HCT116 (cell line): ENCODE measurements at regions not wholly inside any gene's neighbourhood (a gene's known extent, or its start where the extent isn't known, plus 50 kb on each side); places are given as distances from the start of the nearest gene placed in this dataset.

Experiments used
- ATAC-seq: fragments of 200-7000 bp; cut with Tn5 transposase; 2 replicates; pipeline ENCODE4 v1.9.1; 2020; ENCODE audit warnings: mild to moderate bottlenecking, moderate library complexity
- BruUV-seq: library from RNA; stranded (reverse); fragments of 400-500 nt; replicated peaks from 2 replicates; lab custom pipeline; 2021; lab: Mats Ljungman, UMichigan
- CTCF ChIA-PET: fragments of 300-600 bp; sonication (Branson Sonifier 250); formaldehyde crosslinking; loops from one replicate; lab custom pipeline; 2021; ENCODE audit warnings: antibody characterized with exemption; lab: Charles Lee
- POLR2A ChIA-PET: fragments of 300-600, 350-600 bp; sonication (Branson Sonifier 250); formaldehyde crosslinking; loops from one replicate; lab custom pipeline; 2021; ENCODE audit warnings: antibody characterized with exemption; lab: Charles Lee
- RAD21 ChIA-PET, 2 experiments: fragments of 300-600 bp; sonication (Branson Sonifier 250); formaldehyde crosslinking; loops; one replicate each; lab custom pipeline; 2023; ENCODE audit warnings: low total read pairs in 2 of 2; ENCODE audit not compliant: uncharacterized antibody in 2 of 2, unreplicated experiment in 2 of 2, low non-redundant PET in 1 of 2; lab: Charles Lee
- DNase-seq: peaks from one replicate; pipeline ENCODE4 v3.0.0-alpha.2; 2010; ENCODE audit warnings: low read depth, low spot score
- H2AFZ ChIP-seq: fragments of 200-600 bp; shearing (Covaris generic), sonication (generic); 2 replicates; pipeline ENCODE4 v1.6.1; 2017; ENCODE audit warnings: low read depth, mixed run types, mixed read lengths, antibody characterized with exemption, low read length; ENCODE audit not compliant: poor library complexity, severe bottlenecking
- H3K27ac ChIP-seq: 2 replicates; pipeline ENCODE4 v1.5.1; 2012; ENCODE audit warnings: low read depth, low read length
- H3K27me3 ChIP-seq: fragments of 200-600 bp; sonication (generic); 2 replicates; pipeline ENCODE4 v1.6.1; 2016; ENCODE audit warnings: mixed run types, low read length, mixed read lengths; ENCODE audit not compliant: insufficient read depth
- H3K36me3 ChIP-seq, 2 experiments: fragments of 200-500 bp in 1 of 2; fragments of 200-600 bp in 1 of 2; sonication (Bioruptor generic) in 1 of 2; sonication (generic) in 1 of 2; 2 replicates each; pipeline versions ENCODE4 v1.5.1 to v1.6.1; 2014 to 2016; ENCODE audit warnings: low read length in 2 of 2, inconsistent platforms in 1 of 2, mixed read lengths in 1 of 2, mixed run types in 1 of 2; ENCODE audit not compliant: insufficient read depth in 2 of 2, control insufficient read depth in 1 of 2
- H3K4me1 ChIP-seq, 2 experiments: fragments of 200-600 bp in 1 of 2; sonication (generic) in 1 of 2; 2 replicates each; pipeline versions ENCODE4 v1.5.1 to v1.6.1; 2012 to 2017; ENCODE audit warnings: low read length in 2 of 2, inconsistent platforms in 1 of 2, mild to moderate bottlenecking in 1 of 2, mixed read lengths in 1 of 2, mixed run types in 1 of 2, moderate library complexity in 1 of 2; ENCODE audit not compliant: insufficient read depth in 2 of 2, control insufficient read depth in 1 of 2
- H3K4me2 ChIP-seq: fragments of 200-600 bp; sonication (generic); 2 replicates; pipeline ENCODE4 v1.6.1; 2017; ENCODE audit warnings: mixed run types, low read length, mixed read lengths
- H3K4me3 ChIP-seq, 2 experiments: fragments of 200-600 bp in 1 of 2; sonication (generic) in 1 of 2; replicated peaks in 1 of 2; 2 replicates each; pipeline ENCODE4 v1.5.1; 2011 to 2016; ENCODE audit warnings: low read length in 2 of 2, control low read depth in 1 of 2, low read depth in 1 of 2, mild to moderate bottlenecking in 1 of 2, mixed read lengths in 1 of 2, mixed run types in 1 of 2
- H3K79me2 ChIP-seq: fragments of 200-600 bp; sonication (generic); 2 replicates; pipeline ENCODE4 v1.6.1; 2017; ENCODE audit warnings: mild to moderate bottlenecking, mixed run types, low read length, moderate library complexity, mixed read lengths; ENCODE audit not compliant: insufficient read depth
- H3K9ac ChIP-seq: fragments of 200-600 bp; sonication (generic); 2 replicates; pipeline ENCODE4 v1.6.1; 2016; ENCODE audit warnings: low read length, mixed read lengths
- H3K9me2 ChIP-seq: fragments of 200-600 bp; sonication (generic), shearing (Covaris generic); 2 replicates; pipeline ENCODE4 v1.6.1; 2017; ENCODE audit warnings: mixed run types, mild to moderate bottlenecking, moderate library complexity; ENCODE audit not compliant: insufficient read depth
- H3K9me3 ChIP-seq, 2 experiments: fragments of 200-500 bp in 1 of 2; fragments of 200-600 bp in 1 of 2; sonication (Bioruptor generic) in 1 of 2; sonication (generic) in 1 of 2; 2 replicates each; pipeline ENCODE4 v1.6.1; 2014 to 2017; ENCODE audit warnings: low read length in 2 of 2, mixed read lengths in 2 of 2, inconsistent platforms in 1 of 2, low read depth in 1 of 2, mild to moderate bottlenecking in 1 of 2, mixed run types in 1 of 2, moderate library complexity in 1 of 2; ENCODE audit not compliant: control insufficient read depth in 1 of 2, insufficient read depth in 1 of 2
- H4K20me1 ChIP-seq: fragments of 200-600 bp; sonication (generic), shearing (Covaris generic); 2 replicates; pipeline ENCODE4 v1.6.1; 2017; ENCODE audit warnings: mixed run types, mild to moderate bottlenecking, moderate library complexity; ENCODE audit not compliant: insufficient read depth
- CBX3 ChIP-seq: IDR thresholded peaks from 2 replicates; pipeline ENCODE4 v1.6.1; 2012; ENCODE audit warnings: low read depth
- EZH2 ChIP-seq: fragments of 200-600 bp; sonication (generic); IDR thresholded peaks from 2 replicates; pipeline ENCODE4 v1.6.1; 2017; ENCODE audit warnings: antibody characterized with exemption, mixed run types
- EZH2phosphoT487 ChIP-seq: fragments of 200-600 bp; IDR thresholded peaks from 2 replicates; pipeline ENCODE4 v1.6.1; 2018; ENCODE audit warnings: antibody characterized with exemption, borderline replicate concordance
- JUND ChIP-seq: IDR thresholded peaks from 2 replicates; pipeline ENCODE4 v1.6.1; 2012
- POLR2AphosphoS5 ChIP-seq: IDR thresholded peaks from 2 replicates; pipeline ENCODE4 v1.6.1; 2011; ENCODE audit warnings: mild to moderate bottlenecking, low read depth, low read length, moderate library complexity
- SP1 ChIP-seq: IDR thresholded peaks from 2 replicates; pipeline ENCODE4 v1.6.1; 2012; ENCODE audit warnings: low read depth
- TCF7L2 ChIP-seq: IDR thresholded peaks from 2 replicates; pipeline ENCODE4 v1.7.0; 2011; ENCODE audit warnings: borderline replicate concordance, inconsistent platforms; ENCODE audit not compliant: insufficient read depth, insufficient read length; ENCODE audit errors: extremely low read depth
- ZFX ChIP-seq: fragments of 450-650 bp; IDR thresholded peaks from 2 replicates; pipeline ENCODE4 v1.6.1; 2017
- ZNF274 ChIP-seq: fragments of 200-500 bp; sonication (Bioruptor generic); IDR thresholded peaks from 2 replicates; pipeline ENCODE4 v1.6.1; 2014; ENCODE audit warnings: mild to moderate bottlenecking, low read depth, low read length, inconsistent platforms
- intact Hi-C: fragments of 100-400 bp; cut with micrococcal nuclease; formaldehyde crosslinking; loops from 2 replicates; pipeline ENCODE4 v1.10.0; 2022
- TF ChIP-seq, protein P1 (sequence below): IDR thresholded peaks from 2 replicates; pipeline ENCODE4 v1.6.1; 2012
- TF ChIP-seq, protein P2 (sequence below), 3 experiments: fragments of 200-600 bp in 1 of 3; sonication (generic) in 1 of 3; IDR thresholded peaks in 2 of 3; conservative IDR thresholded peaks in 1 of 3; 2 replicates each; pipeline ENCODE4 v1.5.1; 2012 to 2017; ENCODE audit warnings: low read depth in 2 of 3, low read length in 2 of 3, antibody characterized with exemption in 1 of 3, borderline replicate concordance in 1 of 3, control low read depth in 1 of 3, mild to moderate bottlenecking in 1 of 3, mixed read lengths in 1 of 3, mixed run types in 1 of 3, moderate library complexity in 1 of 3; ENCODE audit not compliant: insufficient read depth in 1 of 3
- TF ChIP-seq, protein P3 (sequence below): IDR thresholded peaks from 2 replicates; pipeline ENCODE4 v1.6.1; 2012
- TF ChIP-seq, protein P4 (sequence below): IDR thresholded peaks from 2 replicates; pipeline ENCODE4 v1.6.1; 2011; ENCODE audit warnings: mild to moderate bottlenecking, low read length, moderate library complexity; ENCODE audit not compliant: insufficient replicate concordance; ENCODE audit errors: extremely low read depth
- TF ChIP-seq, protein P5 (sequence below): IDR thresholded peaks from 2 replicates; pipeline ENCODE4 v1.6.1; 2012; ENCODE audit warnings: low read depth

DNA sequence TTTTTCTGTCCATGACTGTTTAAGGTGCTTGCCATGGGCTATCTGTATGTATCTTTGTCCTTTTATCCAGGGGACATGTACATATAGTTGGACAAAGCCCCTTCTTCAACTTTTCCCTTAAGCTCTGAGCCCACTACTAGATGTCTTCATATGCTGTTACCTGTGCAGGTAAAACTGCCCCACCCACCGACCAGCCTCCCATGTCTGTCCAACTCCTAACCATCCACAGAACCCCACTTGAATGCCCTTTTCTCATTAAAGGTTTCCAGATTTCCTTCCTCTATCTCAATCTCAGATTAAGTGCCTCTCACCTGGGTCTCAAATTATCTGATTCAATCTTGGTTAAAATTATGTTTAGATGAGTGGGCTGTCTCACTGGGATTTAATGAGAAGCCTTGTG lies 136.3 kb downstream of the RNASET2 start:
- no peaks in the 10 kb centered on the region for H3K79me2 ChIP-seq
- intact Hi-C loops: no loop called here
- H3K36me3 ChIP-seq: no peaks in the 10 kb centered on the region
- no peak overlapping the region for H3K4me3 ChIP-seq
- H3K27me3 ChIP-seq: no peaks in the 10 kb centered on the region
- BruUV-seq: no TSS peak
- no peak overlapping the region for H3K9ac ChIP-seq
- DNase-seq: no peak
- no peaks in the 10 kb centered on the region for H3K9me3 ChIP-seq
- ChIA-PET RAD21 (no interaction called here), POLR2A (no interaction called here)
- H4K20me1 ChIP-seq: no peaks in the 10 kb centered on the region
- H2AFZ ChIP-seq: no peak overlapping the region
- TF ChIP-seq SP1 (no peak), EZH2phosphoT487 (no peak), JUND (no peak), ZFX (no peak), TCF7L2 (no peak), CBX3 (no peak), POLR2AphosphoS5 (no peak), EZH2 (no peak), ZNF274 (no peak)
- TF ChIP-seq, protein P1, sequence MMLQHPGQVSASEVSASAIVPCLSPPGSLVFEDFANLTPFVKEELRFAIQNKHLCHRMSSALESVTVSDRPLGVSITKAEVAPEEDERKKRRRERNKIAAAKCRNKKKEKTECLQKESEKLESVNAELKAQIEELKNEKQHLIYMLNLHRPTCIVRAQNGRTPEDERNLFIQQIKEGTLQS: no peak
- TF ChIP-seq, protein P2, sequence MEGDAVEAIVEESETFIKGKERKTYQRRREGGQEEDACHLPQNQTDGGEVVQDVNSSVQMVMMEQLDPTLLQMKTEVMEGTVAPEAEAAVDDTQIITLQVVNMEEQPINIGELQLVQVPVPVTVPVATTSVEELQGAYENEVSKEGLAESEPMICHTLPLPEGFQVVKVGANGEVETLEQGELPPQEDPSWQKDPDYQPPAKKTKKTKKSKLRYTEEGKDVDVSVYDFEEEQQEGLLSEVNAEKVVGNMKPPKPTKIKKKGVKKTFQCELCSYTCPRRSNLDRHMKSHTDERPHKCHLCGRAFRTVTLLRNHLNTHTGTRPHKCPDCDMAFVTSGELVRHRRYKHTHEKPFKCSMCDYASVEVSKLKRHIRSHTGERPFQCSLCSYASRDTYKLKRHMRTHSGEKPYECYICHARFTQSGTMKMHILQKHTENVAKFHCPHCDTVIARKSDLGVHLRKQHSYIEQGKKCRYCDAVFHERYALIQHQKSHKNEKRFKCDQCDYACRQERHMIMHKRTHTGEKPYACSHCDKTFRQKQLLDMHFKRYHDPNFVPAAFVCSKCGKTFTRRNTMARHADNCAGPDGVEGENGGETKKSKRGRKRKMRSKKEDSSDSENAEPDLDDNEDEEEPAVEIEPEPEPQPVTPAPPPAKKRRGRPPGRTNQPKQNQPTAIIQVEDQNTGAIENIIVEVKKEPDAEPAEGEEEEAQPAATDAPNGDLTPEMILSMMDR (IDR thresholded peaks at IDR 0.05 in 2 of 3, conservative IDR thresholded peaks at IDR 0.05 in 1 of 3; ENCODE audit: borderline replicate concordance in 1 of 3, insufficient read depth in 1 of 3, low read depth in 2 of 3, low read length in 2 of 3): no peak
- TF ChIP-seq, protein P3, sequence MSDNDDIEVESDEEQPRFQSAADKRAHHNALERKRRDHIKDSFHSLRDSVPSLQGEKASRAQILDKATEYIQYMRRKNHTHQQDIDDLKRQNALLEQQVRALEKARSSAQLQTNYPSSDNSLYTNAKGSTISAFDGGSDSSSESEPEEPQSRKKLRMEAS: no peak
- TF ChIP-seq, protein P4, sequence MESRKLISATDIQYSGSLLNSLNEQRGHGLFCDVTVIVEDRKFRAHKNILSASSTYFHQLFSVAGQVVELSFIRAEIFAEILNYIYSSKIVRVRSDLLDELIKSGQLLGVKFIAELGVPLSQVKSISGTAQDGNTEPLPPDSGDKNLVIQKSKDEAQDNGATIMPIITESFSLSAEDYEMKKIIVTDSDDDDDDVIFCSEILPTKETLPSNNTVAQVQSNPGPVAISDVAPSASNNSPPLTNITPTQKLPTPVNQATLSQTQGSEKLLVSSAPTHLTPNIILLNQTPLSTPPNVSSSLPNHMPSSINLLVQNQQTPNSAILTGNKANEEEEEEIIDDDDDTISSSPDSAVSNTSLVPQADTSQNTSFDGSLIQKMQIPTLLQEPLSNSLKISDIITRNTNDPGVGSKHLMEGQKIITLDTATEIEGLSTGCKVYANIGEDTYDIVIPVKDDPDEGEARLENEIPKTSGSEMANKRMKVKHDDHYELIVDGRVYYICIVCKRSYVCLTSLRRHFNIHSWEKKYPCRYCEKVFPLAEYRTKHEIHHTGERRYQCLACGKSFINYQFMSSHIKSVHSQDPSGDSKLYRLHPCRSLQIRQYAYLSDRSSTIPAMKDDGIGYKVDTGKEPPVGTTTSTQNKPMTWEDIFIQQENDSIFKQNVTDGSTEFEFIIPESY: no peak
- TF ChIP-seq, protein P5, sequence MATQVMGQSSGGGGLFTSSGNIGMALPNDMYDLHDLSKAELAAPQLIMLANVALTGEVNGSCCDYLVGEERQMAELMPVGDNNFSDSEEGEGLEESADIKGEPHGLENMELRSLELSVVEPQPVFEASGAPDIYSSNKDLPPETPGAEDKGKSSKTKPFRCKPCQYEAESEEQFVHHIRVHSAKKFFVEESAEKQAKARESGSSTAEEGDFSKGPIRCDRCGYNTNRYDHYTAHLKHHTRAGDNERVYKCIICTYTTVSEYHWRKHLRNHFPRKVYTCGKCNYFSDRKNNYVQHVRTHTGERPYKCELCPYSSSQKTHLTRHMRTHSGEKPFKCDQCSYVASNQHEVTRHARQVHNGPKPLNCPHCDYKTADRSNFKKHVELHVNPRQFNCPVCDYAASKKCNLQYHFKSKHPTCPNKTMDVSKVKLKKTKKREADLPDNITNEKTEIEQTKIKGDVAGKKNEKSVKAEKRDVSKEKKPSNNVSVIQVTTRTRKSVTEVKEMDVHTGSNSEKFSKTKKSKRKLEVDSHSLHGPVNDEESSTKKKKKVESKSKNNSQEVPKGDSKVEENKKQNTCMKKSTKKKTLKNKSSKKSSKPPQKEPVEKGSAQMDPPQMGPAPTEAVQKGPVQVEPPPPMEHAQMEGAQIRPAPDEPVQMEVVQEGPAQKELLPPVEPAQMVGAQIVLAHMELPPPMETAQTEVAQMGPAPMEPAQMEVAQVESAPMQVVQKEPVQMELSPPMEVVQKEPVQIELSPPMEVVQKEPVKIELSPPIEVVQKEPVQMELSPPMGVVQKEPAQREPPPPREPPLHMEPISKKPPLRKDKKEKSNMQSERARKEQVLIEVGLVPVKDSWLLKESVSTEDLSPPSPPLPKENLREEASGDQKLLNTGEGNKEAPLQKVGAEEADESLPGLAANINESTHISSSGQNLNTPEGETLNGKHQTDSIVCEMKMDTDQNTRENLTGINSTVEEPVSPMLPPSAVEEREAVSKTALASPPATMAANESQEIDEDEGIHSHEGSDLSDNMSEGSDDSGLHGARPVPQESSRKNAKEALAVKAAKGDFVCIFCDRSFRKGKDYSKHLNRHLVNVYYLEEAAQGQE: no peak
- TF ChIP-seq, all 23 proteins: peak for 0
- ATAC-seq: no peak
- CTCF ChIA-PET: no interaction called here
- Histone ChIP-seq H3K4me2 (no peak overlapping the region), H3K9me2 (no peaks in the 10 kb centered on the region), H3K4me1 (no peaks in the 10 kb centered on the region), H3K27ac (no peak overlapping the region)
